VCaP (cell line): ENCODE measurements at regions not wholly inside any gene's neighbourhood (a gene's known extent, or its start where the extent isn't known, plus 50 kb on each side); places are given as distances from the start of the nearest gene placed in this dataset.

Experiments
- H3K27ac ChIP-seq: fragments of 450-650 bp; 2 replicates; pipeline ENCODE4 v1.5.1; 2017
- TF ChIP-seq, protein P1 (sequence below): fragments of 450-650 bp; conservative IDR thresholded peaks from 2 replicates; pipeline ENCODE4 v1.5.1; 2017; ENCODE audit warnings: mild to moderate bottlenecking, moderate library complexity

DNA sequence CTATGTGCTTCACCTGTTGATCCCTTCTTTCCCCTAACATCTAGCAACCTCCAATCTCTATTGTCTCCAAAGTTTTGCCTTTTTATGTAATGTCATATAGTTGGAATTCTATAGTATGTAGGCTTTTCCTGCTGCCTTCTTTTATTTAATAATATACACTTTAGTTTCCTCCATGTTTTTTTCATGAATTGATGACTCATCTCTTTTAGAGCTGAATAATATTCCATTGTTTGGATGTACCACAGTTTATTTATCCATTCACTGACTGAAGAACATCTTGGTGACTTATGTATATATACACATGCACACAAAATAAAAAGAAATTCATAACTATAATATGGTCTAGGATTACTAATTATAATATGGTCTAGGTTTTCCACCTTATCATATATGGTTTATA, 1314.2 kb downstream of the OTOL1 start:
- TF ChIP-seq, protein P1, sequence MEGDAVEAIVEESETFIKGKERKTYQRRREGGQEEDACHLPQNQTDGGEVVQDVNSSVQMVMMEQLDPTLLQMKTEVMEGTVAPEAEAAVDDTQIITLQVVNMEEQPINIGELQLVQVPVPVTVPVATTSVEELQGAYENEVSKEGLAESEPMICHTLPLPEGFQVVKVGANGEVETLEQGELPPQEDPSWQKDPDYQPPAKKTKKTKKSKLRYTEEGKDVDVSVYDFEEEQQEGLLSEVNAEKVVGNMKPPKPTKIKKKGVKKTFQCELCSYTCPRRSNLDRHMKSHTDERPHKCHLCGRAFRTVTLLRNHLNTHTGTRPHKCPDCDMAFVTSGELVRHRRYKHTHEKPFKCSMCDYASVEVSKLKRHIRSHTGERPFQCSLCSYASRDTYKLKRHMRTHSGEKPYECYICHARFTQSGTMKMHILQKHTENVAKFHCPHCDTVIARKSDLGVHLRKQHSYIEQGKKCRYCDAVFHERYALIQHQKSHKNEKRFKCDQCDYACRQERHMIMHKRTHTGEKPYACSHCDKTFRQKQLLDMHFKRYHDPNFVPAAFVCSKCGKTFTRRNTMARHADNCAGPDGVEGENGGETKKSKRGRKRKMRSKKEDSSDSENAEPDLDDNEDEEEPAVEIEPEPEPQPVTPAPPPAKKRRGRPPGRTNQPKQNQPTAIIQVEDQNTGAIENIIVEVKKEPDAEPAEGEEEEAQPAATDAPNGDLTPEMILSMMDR: no peak
- no peak overlapping the region for H3K27ac ChIP-seq

DNA sequence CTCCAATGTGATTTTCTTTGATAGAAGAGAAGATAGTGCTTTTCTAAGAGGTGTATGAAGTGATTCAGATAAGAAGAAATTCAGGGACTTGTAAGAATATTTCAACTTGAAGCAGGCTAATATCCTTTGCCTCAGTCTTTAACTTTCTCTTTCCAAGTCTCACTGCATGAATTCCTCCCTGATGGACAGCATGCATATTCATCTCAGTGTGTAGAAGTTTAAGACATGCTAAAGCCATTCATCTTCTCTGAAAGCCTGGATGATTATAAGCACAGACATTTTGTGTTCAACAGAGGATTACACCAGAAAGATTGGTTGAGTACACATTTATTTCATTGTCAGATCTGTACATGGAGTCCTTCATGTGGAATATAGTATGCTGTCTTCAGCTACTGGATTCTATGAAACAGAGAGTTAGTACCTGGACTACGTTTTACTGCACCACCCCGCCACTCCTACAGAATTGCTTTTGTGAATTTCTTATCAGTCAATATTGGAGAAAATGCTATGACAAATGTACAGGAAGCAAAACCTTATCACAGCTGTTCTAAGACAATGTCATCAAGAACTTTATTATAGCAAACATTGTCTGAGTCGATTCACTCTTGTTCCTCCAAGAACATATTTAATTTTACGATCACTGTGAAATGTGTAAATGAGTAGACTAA, 1346.1 kb downstream of the OTOL1 start:
- TF ChIP-seq, protein P1: no peak
- no peak overlapping the region for H3K27ac ChIP-seq

DNA sequence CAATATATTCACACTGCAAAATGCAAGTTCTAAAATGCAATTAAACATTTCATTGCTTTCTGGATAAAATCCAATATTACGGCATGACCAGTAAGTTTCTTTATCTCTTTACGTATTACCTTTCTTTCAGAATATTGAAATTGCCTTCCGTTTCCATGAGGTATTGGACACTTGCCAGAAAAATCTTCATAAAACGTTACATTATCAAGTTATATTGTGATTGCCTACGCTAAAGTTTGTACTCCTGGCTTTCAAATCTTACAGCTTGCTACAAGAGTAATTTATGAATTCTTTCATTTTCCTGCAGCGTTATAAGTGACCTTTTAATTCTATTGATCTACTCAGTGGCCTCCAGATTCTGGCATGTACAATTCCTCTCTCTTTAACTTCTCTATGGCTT, 1349.3 kb downstream of the OTOL1 start:
- TF ChIP-seq, protein P1: no peak
- no peak overlapping the region for H3K27ac ChIP-seq

DNA sequence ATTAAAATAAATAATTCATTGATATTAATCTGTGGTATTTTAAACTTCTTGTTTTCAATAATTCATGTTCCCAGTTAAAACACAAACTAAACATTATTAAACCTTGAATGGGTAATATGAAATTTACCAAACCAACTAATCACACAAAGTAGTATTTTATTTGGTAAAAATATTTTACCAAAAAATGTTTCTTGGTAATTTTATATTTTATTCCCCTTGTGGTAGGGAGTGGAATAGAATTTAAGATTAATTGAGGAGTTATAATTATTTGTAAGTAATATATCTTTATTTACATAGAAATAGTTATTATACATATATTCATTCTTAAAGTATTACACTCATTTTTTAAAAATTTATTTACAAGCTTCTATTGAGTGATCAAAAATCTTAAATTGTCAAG, 1350.9 kb downstream of the OTOL1 start:
- H3K27ac ChIP-seq: no peak overlapping the region
- TF ChIP-seq, protein P1: no peak; the same call in 1 of the 2 replicates

DNA sequence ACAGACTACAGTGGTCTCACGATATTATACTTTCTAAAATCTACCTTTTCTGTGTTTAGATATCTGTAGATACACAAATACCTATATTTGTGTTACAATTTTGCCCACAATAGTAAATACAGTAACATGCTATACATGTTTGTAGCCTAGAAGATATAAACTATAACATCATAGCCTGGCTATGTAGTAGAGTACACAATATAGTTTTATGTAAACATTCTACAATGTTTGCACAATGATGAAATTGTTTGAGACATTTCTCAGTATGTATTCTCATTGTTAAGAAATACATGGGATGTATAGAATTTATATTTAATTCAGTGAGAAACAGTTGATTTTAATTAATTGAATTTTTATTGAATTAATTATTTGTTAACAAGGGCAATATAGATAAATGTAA, 1367.0 kb downstream of the OTOL1 start:
- TF ChIP-seq, protein P1: no peak

DNA sequence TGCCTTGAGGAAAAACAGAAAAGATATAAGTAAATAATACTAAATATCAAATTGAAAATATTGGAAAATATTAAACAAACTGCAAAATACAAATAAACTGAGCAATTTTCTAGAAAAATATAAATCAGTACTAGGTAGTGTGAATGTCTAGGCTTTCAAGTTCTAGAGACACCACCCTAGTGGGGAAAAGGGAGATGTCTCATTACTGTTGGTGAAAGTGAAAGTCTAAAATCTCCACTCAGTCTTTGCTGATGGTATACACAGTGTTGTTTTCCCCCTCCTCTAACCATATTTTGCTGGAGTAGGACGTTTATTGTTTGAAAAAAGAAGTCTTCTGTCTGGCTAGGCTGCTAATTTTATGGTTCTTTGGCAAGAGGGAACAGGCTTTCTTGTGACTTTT, 1368.9 kb downstream of the OTOL1 start:
- H3K27ac ChIP-seq: no peak overlapping the region
- TF ChIP-seq, protein P1: no peak

More for the DNA sequence above, 1367.0 kb downstream of the OTOL1 start:
- no peak overlapping the region for H3K27ac ChIP-seq

DNA sequence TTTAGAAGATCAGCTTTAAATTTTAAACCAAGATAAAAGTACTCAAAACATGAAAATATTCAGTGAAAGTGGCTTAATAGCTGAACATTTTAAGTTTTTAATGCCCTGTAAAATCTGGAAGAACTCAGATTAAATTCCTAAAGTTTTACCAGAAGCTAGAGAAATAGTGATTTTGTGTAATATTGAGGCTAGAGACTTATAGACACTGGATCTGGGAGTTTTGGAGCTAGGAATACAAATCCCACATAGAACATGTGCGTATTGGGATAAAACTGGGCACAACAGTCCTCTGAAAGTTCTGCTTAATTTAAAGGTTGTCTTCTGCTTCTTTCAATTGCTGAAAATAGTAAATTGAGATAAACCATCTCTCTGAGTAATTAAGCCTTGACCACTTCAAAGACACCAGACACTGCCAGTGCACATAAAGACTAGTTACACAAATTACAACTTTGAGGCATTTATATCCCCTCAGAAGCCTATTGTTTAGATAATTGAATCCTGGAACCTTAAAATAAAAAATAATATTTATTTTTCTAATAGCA, 1382.5 kb downstream of the OTOL1 start:
- TF ChIP-seq, protein P1: no peak

More for the DNA sequence above, 1382.5 kb downstream of the OTOL1 start:
- no peak overlapping the region for H3K27ac ChIP-seq
